SK-N-SH (cell line): ENCODE measurements at regions not wholly inside any gene's neighbourhood (a gene's known extent, or its start where the extent isn't known, plus 50 kb on each side); places are given as distances from the start of the nearest gene placed in this dataset.

Experiments
- CTCF ChIA-PET: fragments of 300-600, 350-600 bp; formaldehyde crosslinking; extraction: SDS; loops from one replicate; lab custom pipeline; 2021; lab: Yijun Ruan, JAX
- POLR2A ChIA-PET: fragments of 350-600 bp; sonication (Branson Sonifier 250); formaldehyde crosslinking; extraction: SDS; loops from one replicate; lab custom pipeline; 2020; ENCODE audit warnings: antibody characterized with exemption, inconsistent platforms; lab: Yijun Ruan, JAX
- DNase-seq: peaks from one replicate; pipeline ENCODE4 v3.0.0; 2012
- H2AFZ ChIP-seq: fragments of 200-600 bp; sonication (generic); 2 replicates; pipeline ENCODE4 v1.8.1; 2016; ENCODE audit warnings: antibody characterized with exemption, mild to moderate bottlenecking, low read depth
- H3F3A ChIP-seq: fragments of 200-600 bp; sonication (generic); replicated peaks from 2 replicates; pipeline ENCODE3; 2016; ENCODE audit warnings: antibody characterized with exemption, mild to moderate bottlenecking; ENCODE audit not compliant: insufficient read depth
- H3K27ac ChIP-seq, 2 experiments: fragments of 200-500 bp in 1 of 2; fragments of 200-600 bp in 1 of 2; sonication (Bioruptor generic) in 1 of 2; sonication (generic), shearing (Covaris generic) in 1 of 2; 2 replicates each; pipeline versions ENCODE4 v1.5.1 to v1.6.1; 2014 to 2016; ENCODE audit warnings: low read depth in 2 of 2, inconsistent platforms in 1 of 2, low read length in 1 of 2, mild to moderate bottlenecking in 1 of 2, mixed read lengths in 1 of 2
- H3K27me3 ChIP-seq: fragments of 200-600 bp; sonication (generic), shearing (Covaris generic); 2 replicates; pipeline ENCODE4 v1.6.1; 2016; ENCODE audit warnings: mixed run types; ENCODE audit not compliant: insufficient read depth
- H3K36me3 ChIP-seq, 2 experiments: fragments of 200-500 bp in 1 of 2; fragments of 200-600 bp in 1 of 2; sonication (Bioruptor generic) in 1 of 2; sonication (generic) in 1 of 2; replicated peaks in 1 of 2; 2 replicates each; pipeline versions ENCODE3 to v1.5.1; 2014 to 2016; ENCODE audit warnings: low read length in 1 of 2, mild to moderate bottlenecking in 1 of 2; ENCODE audit not compliant: insufficient read depth in 2 of 2, control insufficient read depth in 1 of 2
- H3K4me1 ChIP-seq, 2 experiments: fragments of 200-500 bp in 1 of 2; fragments of 200-600 bp in 1 of 2; sonication (Bioruptor generic) in 1 of 2; sonication (generic), shearing (Covaris generic) in 1 of 2; 2 replicates each; pipeline versions ENCODE4 v1.5.1 to v1.6.1; 2014 to 2016; ENCODE audit warnings: low read depth in 1 of 2, low read length in 1 of 2, mixed run types in 1 of 2; ENCODE audit not compliant: insufficient read depth in 2 of 2, control insufficient read depth in 1 of 2
- H3K4me2 ChIP-seq: fragments of 200-600 bp; sonication (generic), shearing (Covaris generic); 2 replicates; pipeline ENCODE4 v1.6.1; 2017; ENCODE audit warnings: mixed run types
- H3K4me3 ChIP-seq, 2 experiments: fragments of 200-500 bp in 1 of 2; fragments of 200-600 bp in 1 of 2; sonication (Bioruptor generic) in 1 of 2; sonication (generic), shearing (Covaris generic) in 1 of 2; 2 replicates each; pipeline versions ENCODE4 v1.5.1 to v1.8.1; 2014 to 2016; ENCODE audit warnings: low read depth in 2 of 2, inconsistent platforms in 1 of 2, low read length in 1 of 2, mild to moderate bottlenecking in 1 of 2, mixed read lengths in 1 of 2, moderate library complexity in 1 of 2
- H3K79me2 ChIP-seq: fragments of 200-600 bp; sonication (generic); 2 replicates; pipeline ENCODE4 v1.8.1; 2017; ENCODE audit warnings: mild to moderate bottlenecking; ENCODE audit not compliant: insufficient read depth
- H3K9ac ChIP-seq: fragments of 200-600 bp; sonication (generic); 2 replicates; pipeline ENCODE4 v1.6.1; 2017; ENCODE audit warnings: mixed run types
- H3K9me2 ChIP-seq: fragments of 200-600 bp; sonication (generic); 2 replicates; pipeline ENCODE4 v1.6.1; 2017; ENCODE audit warnings: mixed run types
- H3K9me3 ChIP-seq: fragments of 200-600 bp; sonication (generic); 2 replicates; pipeline ENCODE4 v1.6.1; 2017; ENCODE audit warnings: mixed run types, mild to moderate bottlenecking, moderate library complexity
- H4K20me1 ChIP-seq: fragments of 200-600 bp; sonication (generic); 2 replicates; pipeline ENCODE4 v1.6.1; 2017; ENCODE audit warnings: mild to moderate bottlenecking, mixed run types; ENCODE audit not compliant: insufficient read depth
- EP300 ChIP-seq, 2 experiments: IDR thresholded peaks; 2 replicates each; pipeline versions ENCODE4 v1.4.0 to v1.6.1; 2012; ENCODE audit warnings: borderline replicate concordance in 1 of 2, low read depth in 1 of 2, low read length in 1 of 2
- FOXM1 ChIP-seq: IDR thresholded peaks from 2 replicates; pipeline ENCODE4 v1.4.0; 2012; ENCODE audit warnings: low read depth, mild to moderate bottlenecking
- GATA2 ChIP-seq: sonication (generic); formaldehyde crosslinking; IDR thresholded peaks from 2 replicates; pipeline ENCODE4 v1.5.0; 2020; ENCODE audit warnings: mild to moderate bottlenecking, missing genetic modification reagents
- NFIC ChIP-seq: IDR thresholded peaks from 2 replicates; pipeline ENCODE4 v1.4.0; 2012; ENCODE audit warnings: borderline replicate concordance
- NRF1 ChIP-seq: IDR thresholded peaks from 2 replicates; pipeline ENCODE4 v1.6.1; 2012; ENCODE audit warnings: low read depth, mild to moderate bottlenecking, low read length
- POLR2AphosphoS5 ChIP-seq: IDR thresholded peaks from 2 replicates; pipeline ENCODE4 v1.6.1; 2012; ENCODE audit warnings: low read depth, low read length
- RAD21 ChIP-seq: IDR thresholded peaks from 2 replicates; pipeline ENCODE4 v1.6.1; 2012; ENCODE audit warnings: mild to moderate bottlenecking, low read length
- RFX5 ChIP-seq: IDR thresholded peaks from 2 replicates; pipeline ENCODE4 v1.6.1; 2012; ENCODE audit warnings: mild to moderate bottlenecking, improper control_type of control experiment, low read length
- SIN3A ChIP-seq: IDR thresholded peaks from 2 replicates; pipeline ENCODE4 v1.6.1; 2012; ENCODE audit warnings: low read depth, mild to moderate bottlenecking, low read length, moderate library complexity, borderline replicate concordance
- WGBS: methylation state at CpG from one replicate; pipeline ENCODE4 v1.1.6; 2017; ENCODE audit warnings: low lambda C conversion rate; 5-methylcytosine and 5-hydroxymethylcytosine counted together
- TF ChIP-seq, protein P1 (sequence below): IDR thresholded peaks from 2 replicates; pipeline ENCODE4 v1.4.0; 2012; ENCODE audit warnings: low read depth, borderline replicate concordance
- TF ChIP-seq, protein P2 (sequence below): fragments of 200-600 bp; sonication (generic); IDR thresholded peaks from 2 replicates; pipeline ENCODE4 v1.6.1; 2017; ENCODE audit warnings: antibody characterized with exemption, mild to moderate bottlenecking, moderate library complexity
- TF ChIP-seq, protein P3 (sequence below): fragments of 150-350 bp; IDR thresholded peaks from 2 replicates; pipeline ENCODE4 v1.6.1; 2017; ENCODE audit warnings: antibody characterized with exemption, low read length, low read depth, borderline replicate concordance
- TF ChIP-seq, protein P4 (sequence below): fragments of 150-350 bp; IDR thresholded peaks from 2 replicates; pipeline ENCODE4 v1.6.1; 2016; ENCODE audit warnings: mild to moderate bottlenecking, low read depth, low read length

DNA sequence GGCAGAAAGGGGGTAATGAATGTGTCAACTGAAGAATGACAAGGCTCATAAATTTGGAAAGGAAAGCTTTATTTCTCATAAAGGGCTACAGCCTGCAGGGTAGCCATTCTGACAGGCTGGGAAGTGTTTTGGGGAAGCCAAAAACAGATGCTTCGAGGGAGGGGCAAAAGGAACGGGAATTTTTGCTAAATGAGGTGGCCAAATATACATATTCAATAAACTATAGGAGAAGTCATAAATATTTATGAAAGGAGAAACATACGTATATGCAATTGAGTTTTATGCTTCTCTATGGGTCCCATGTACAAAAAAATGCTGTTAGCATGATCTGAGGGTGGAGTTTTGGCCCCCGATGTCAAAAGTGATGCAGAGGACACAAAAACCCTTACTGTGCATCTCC is 180.7 kb downstream of the FNDC1 start:
- WGBS: 1% methylated on average over 4 of the region's 4 CpGs
- Histone ChIP-seq H3K9ac (no peak overlapping the region), H4K20me1 (no peaks in the 10 kb centered on the region), H3F3A (no peaks in the 10 kb centered on the region), H3K4me1 (no peaks in the 10 kb centered on the region), H3K27ac (no peak overlapping the region), H3K36me3 (no peaks in the 10 kb centered on the region)
- no peak for TF ChIP-seq POLR2AphosphoS5
- TF ChIP-seq FOXM1: no peak
- TF ChIP-seq NRF1: no peak
- no peak for TF ChIP-seq GATA2 (CRISPR knock-in tag)
- TF ChIP-seq NFIC: no peak
- no peak for TF ChIP-seq SIN3A
- TF ChIP-seq, protein P1, sequence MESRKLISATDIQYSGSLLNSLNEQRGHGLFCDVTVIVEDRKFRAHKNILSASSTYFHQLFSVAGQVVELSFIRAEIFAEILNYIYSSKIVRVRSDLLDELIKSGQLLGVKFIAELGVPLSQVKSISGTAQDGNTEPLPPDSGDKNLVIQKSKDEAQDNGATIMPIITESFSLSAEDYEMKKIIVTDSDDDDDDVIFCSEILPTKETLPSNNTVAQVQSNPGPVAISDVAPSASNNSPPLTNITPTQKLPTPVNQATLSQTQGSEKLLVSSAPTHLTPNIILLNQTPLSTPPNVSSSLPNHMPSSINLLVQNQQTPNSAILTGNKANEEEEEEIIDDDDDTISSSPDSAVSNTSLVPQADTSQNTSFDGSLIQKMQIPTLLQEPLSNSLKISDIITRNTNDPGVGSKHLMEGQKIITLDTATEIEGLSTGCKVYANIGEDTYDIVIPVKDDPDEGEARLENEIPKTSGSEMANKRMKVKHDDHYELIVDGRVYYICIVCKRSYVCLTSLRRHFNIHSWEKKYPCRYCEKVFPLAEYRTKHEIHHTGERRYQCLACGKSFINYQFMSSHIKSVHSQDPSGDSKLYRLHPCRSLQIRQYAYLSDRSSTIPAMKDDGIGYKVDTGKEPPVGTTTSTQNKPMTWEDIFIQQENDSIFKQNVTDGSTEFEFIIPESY: no peak
- TF ChIP-seq RFX5: no peak
- TF ChIP-seq RAD21: no peak
- TF ChIP-seq, protein P2, sequence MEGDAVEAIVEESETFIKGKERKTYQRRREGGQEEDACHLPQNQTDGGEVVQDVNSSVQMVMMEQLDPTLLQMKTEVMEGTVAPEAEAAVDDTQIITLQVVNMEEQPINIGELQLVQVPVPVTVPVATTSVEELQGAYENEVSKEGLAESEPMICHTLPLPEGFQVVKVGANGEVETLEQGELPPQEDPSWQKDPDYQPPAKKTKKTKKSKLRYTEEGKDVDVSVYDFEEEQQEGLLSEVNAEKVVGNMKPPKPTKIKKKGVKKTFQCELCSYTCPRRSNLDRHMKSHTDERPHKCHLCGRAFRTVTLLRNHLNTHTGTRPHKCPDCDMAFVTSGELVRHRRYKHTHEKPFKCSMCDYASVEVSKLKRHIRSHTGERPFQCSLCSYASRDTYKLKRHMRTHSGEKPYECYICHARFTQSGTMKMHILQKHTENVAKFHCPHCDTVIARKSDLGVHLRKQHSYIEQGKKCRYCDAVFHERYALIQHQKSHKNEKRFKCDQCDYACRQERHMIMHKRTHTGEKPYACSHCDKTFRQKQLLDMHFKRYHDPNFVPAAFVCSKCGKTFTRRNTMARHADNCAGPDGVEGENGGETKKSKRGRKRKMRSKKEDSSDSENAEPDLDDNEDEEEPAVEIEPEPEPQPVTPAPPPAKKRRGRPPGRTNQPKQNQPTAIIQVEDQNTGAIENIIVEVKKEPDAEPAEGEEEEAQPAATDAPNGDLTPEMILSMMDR: no peak
- TF ChIP-seq, protein P3, sequence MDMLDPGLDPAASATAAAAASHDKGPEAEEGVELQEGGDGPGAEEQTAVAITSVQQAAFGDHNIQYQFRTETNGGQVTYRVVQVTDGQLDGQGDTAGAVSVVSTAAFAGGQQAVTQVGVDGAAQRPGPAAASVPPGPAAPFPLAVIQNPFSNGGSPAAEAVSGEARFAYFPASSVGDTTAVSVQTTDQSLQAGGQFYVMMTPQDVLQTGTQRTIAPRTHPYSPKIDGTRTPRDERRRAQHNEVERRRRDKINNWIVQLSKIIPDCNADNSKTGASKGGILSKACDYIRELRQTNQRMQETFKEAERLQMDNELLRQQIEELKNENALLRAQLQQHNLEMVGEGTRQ: no peak
- TF ChIP-seq EP300 (IDR thresholded peaks at IDR 0.05; ENCODE audit: borderline replicate concordance in 1 of 2, low read depth in 1 of 2, low read length in 1 of 2): no peak
- TF ChIP-seq, protein P4, sequence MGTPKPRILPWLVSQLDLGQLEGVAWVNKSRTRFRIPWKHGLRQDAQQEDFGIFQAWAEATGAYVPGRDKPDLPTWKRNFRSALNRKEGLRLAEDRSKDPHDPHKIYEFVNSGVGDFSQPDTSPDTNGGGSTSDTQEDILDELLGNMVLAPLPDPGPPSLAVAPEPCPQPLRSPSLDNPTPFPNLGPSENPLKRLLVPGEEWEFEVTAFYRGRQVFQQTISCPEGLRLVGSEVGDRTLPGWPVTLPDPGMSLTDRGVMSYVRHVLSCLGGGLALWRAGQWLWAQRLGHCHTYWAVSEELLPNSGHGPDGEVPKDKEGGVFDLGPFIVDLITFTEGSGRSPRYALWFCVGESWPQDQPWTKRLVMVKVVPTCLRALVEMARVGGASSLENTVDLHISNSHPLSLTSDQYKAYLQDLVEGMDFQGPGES: no peak
- TF ChIP-seq, all 33 proteins: peak for 0
- H3K27me3 ChIP-seq: no peaks in the 10 kb centered on the region
- no peak overlapping the region for H3K4me2 ChIP-seq
- CTCF ChIA-PET: interaction anchor here (1.8 kb wide), 1 partner anchor 98 kb away, joined by 6 read pairs; no protein-coding TSS in a partner anchor
- no peaks in the 10 kb centered on the region for H3K79me2 ChIP-seq
- no peak overlapping the region for H2AFZ ChIP-seq
- no peak for DNase-seq
- H3K4me3 ChIP-seq: no peak overlapping the region
- no peaks in the 10 kb centered on the region for H3K9me3 ChIP-seq
- POLR2A ChIA-PET: no interaction called here
- H3K9me2 ChIP-seq: no peaks in the 10 kb centered on the region
